ENCODE measurements at regions not wholly inside any gene's neighbourhood (a gene's known extent, or its start where the extent isn't known, plus 50 kb on each side); places are given as distances from the start of the nearest gene placed in this dataset.

GRCh38 chr12:5203720-5204119 is 160.0 kb downstream of the KCNA5 start:
- intact Hi-C loops (cut with micrococcal nuclease), result no loop called here
- POLR2A ChIA-PET (ENCODE audit: unreplicated experiment), result no interaction called here
- no peak overlapping the region for H2AFZ ChIP-seq (ENCODE audit: low read length)
- H3K9me3 ChIP-seq (ENCODE audit: low read length), result no peaks in the 10 kb centered on the region
- no peaks in the 10 kb centered on the region for H3K9me2 ChIP-seq (replicated peaks; ENCODE audit: low read length)
- TF ChIP-seq EZH2 (IDR thresholded peaks at IDR 0.05; ENCODE audit: low read length, unreplicated experiment) (no peak), CTCF (conservative IDR thresholded peaks at IDR 0.05; ENCODE audit: low read depth, low read length) (no peak), EZH2phosphoT487 (IDR thresholded peaks at IDR 0.05; ENCODE audit: borderline replicate concordance, low read length) (no peak)
- H3K4me3 ChIP-seq (ENCODE audit: low read length), result no peak overlapping the region
- no peaks in the 10 kb centered on the region for H3K79me2 ChIP-seq (ENCODE audit: low read length)
- H3K36me3 ChIP-seq (ENCODE audit: low read depth, low read length), result no peaks in the 10 kb centered on the region
- H4K20me1 ChIP-seq (ENCODE audit: low read length), result no peaks in the 10 kb centered on the region
- H3K4me1 ChIP-seq (ENCODE audit: insufficient read depth, low read length), result no peaks in the 10 kb centered on the region
- H3F3A ChIP-seq (ENCODE audit: low read length, unreplicated experiment), result no peaks in the 10 kb centered on the region
- no peak overlapping the region for H3K9ac ChIP-seq (ENCODE audit: low read length)
- CTCF ChIA-PET, result no interaction called here
- no peak overlapping the region for H3K4me2 ChIP-seq (ENCODE audit: low read length)
- no peaks in the 10 kb centered on the region for H3K27me3 ChIP-seq (ENCODE audit: low read length)
- ATAC-seq, result no peak
- no TSS peak for BruUV-seq (replicated peaks)
- DNase-seq, result no peak
- no peak overlapping the region for H3K27ac ChIP-seq (ENCODE audit: low read length)

- Histone ChIP-seq H2AFZ (ENCODE audit: low read length) (no peak overlapping the region), H3K9ac (ENCODE audit: low read length) (no peak overlapping the region), H3K9me2 (replicated peaks; ENCODE audit: low read length) (no peaks in the 10 kb centered on the region), H3K4me3 (ENCODE audit: low read length) (no peak overlapping the region), H3K9me3 (ENCODE audit: low read length) (no peaks in the 10 kb centered on the region), H4K20me1 (ENCODE audit: low read length) (no peaks in the 10 kb centered on the region), H3K27ac (ENCODE audit: low read length) (no peak overlapping the region), H3K36me3 (ENCODE audit: low read depth, low read length) (no peaks in the 10 kb centered on the region), H3K4me1 (ENCODE audit: insufficient read depth, low read length) (no peaks in the 10 kb centered on the region), H3K4me2 (ENCODE audit: low read length) (no peak overlapping the region), H3F3A (ENCODE audit: low read length, unreplicated experiment) (no peaks in the 10 kb centered on the region), H3K27me3 (ENCODE audit: low read length) (no peaks in the 10 kb centered on the region), H3K79me2 (ENCODE audit: low read length) (no peaks in the 10 kb centered on the region)
- DNase-seq, result no peak
- ChIA-PET CTCF (no interaction called here), POLR2A (ENCODE audit: unreplicated experiment) (no interaction called here)
- BruUV-seq (replicated peaks), result no TSS peak
- TF ChIP-seq EZH2 (IDR thresholded peaks at IDR 0.05; ENCODE audit: low read length, unreplicated experiment), result no peak
- TF ChIP-seq EZH2phosphoT487 (IDR thresholded peaks at IDR 0.05; ENCODE audit: borderline replicate concordance, low read length), result no peak
- no peak for TF ChIP-seq CTCF (conservative IDR thresholded peaks at IDR 0.05; ENCODE audit: low read depth, low read length)
- intact Hi-C loops (cut with micrococcal nuclease), result no loop called here
- ATAC-seq, result no peak
These were observed 160.6 kb downstream of the KCNA5 start for GRCh38 chr12:5204271-5204670.

- Histone ChIP-seq H3K27me3 (ENCODE audit: low read length) (no peaks in the 10 kb centered on the region), H3F3A (ENCODE audit: low read length, unreplicated experiment) (no peaks in the 10 kb centered on the region), H2AFZ (ENCODE audit: low read length) (no peak overlapping the region), H3K36me3 (ENCODE audit: low read depth, low read length) (no peaks in the 10 kb centered on the region), H3K9ac (ENCODE audit: low read length) (no peak overlapping the region), H3K4me2 (ENCODE audit: low read length) (no peak overlapping the region), H3K9me3 (ENCODE audit: low read length) (no peaks in the 10 kb centered on the region), H3K79me2 (ENCODE audit: low read length) (no peaks in the 10 kb centered on the region), H3K4me1 (ENCODE audit: insufficient read depth, low read length) (no peaks in the 10 kb centered on the region), H3K4me3 (ENCODE audit: low read length) (no peak overlapping the region), H3K9me2 (replicated peaks; ENCODE audit: low read length) (no peaks in the 10 kb centered on the region), H3K27ac (ENCODE audit: low read length) (no peak overlapping the region), H4K20me1 (ENCODE audit: low read length) (no peaks in the 10 kb centered on the region)
- no peak for TF ChIP-seq EZH2 (IDR thresholded peaks at IDR 0.05; ENCODE audit: low read length, unreplicated experiment)
- BruUV-seq (replicated peaks), result no TSS peak
- ChIA-PET CTCF (no interaction called here), POLR2A (ENCODE audit: unreplicated experiment) (no interaction called here)
- ATAC-seq (no peak), DNase-seq (no peak)
- intact Hi-C loops (cut with micrococcal nuclease), result no loop called here
These were observed 161.2 kb downstream of the KCNA5 start for GRCh38 chr12:5204831-5205230.
